ENCODE measurements at regions not wholly inside any gene's neighbourhood (a gene's known extent, or its start where the extent isn't known, plus 50 kb on each side); places are given as distances from the start of the nearest gene placed in this dataset.

DNA sequence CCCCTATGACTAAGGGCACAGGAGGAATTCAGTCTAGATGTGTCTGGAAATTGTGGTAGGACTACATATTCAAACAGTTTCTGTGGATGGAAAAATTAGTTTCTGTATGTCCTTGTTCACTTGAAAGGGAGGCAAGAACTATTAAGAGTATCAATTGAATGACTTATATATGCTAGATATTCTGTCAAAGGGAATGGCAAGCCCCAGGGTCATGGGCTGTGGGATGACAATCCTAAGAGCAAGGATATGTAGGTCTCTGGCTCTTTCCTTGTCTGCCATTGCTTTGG, 383.5 kb upstream of the B3GALT2 start:
- no peaks in the 10 kb centered on the region for H3K36me3 Mint-ChIP-seq (ENCODE audit: insufficient read depth)
- H3K4me3 Mint-ChIP-seq: no peak overlapping the region
- peaks cover 3% of the 10 kb centered on the region for H3K9me3 Mint-ChIP-seq
- H3K4me1 Mint-ChIP-seq: peaks cover 29% of the 10 kb centered on the region
- H3K27ac Mint-ChIP-seq (ENCODE audit: low read depth): peak overlapping the region; percentile 64
- ATAC-seq (replicated peaks; ENCODE audit: extremely low read depth, poor library complexity, severe bottlenecking) (no peak), DNase-seq (ENCODE audit: low spot score in 2 of 2) (no peak)
- H3K27me3 Mint-ChIP-seq: no peaks in the 10 kb centered on the region

DNA sequence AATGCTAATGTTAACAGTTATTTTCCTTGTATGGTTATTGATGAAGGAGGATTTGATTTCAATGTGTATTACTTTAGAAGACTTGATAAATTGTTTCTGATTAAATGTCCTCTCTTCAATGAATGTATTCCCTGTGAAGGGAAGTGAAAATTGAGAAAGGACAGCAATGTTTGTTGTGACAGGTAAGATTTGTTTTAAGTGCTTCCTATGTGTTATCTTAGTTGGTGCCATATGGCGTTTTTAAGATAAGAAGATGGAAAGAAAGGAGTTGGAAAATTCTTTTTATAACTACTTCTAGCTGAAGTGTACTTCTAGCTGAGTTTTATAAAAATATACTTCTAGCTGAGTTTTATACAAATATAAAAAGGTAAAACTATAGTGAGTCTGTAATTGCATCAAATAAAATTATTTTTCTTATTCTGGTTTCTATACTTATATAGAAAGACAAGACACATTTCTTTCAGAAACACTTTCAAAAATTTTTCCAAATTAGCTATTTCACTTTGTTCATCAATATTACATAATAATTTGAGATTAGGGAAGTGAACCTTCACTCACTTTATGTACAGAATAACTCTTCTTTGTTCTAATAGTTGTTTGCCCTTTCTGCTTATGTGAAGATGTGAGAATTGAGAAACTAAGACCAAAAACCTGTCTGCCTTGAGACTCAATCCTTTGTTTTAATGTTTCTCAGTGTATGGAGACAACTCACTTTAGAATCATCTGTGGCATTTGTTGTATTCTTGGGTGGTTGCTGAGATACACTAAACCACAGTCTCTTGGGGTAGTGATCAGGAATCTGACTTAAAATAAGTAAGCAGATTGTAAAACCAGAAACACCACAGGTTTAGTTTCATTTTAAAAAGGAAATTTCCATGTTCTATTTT, 382.9 kb upstream of the B3GALT2 start:
- peaks cover 3% of the 10 kb centered on the region for H3K9me3 Mint-ChIP-seq
- peaks cover 29% of the 10 kb centered on the region for H3K4me1 Mint-ChIP-seq
- peak overlapping the region; percentile 64 for H3K27ac Mint-ChIP-seq (ENCODE audit: low read depth)
- no peaks in the 10 kb centered on the region for H3K27me3 Mint-ChIP-seq
- H3K4me3 Mint-ChIP-seq: no peak overlapping the region
- H3K36me3 Mint-ChIP-seq (ENCODE audit: insufficient read depth): no peaks in the 10 kb centered on the region
- no peak for DNase-seq (ENCODE audit: low spot score in 2 of 2)
- peak; percentile 77 for ATAC-seq (replicated peaks; ENCODE audit: extremely low read depth, poor library complexity, severe bottlenecking)

- ATAC-seq (replicated peaks; ENCODE audit: extremely low read depth, poor library complexity, severe bottlenecking): no peak
- H3K27me3 Mint-ChIP-seq: no peaks in the 10 kb centered on the region
Measured at GRCh38 chr1:193568512-193568911, 382.1 kb upstream of the B3GALT2 start.

DNA sequence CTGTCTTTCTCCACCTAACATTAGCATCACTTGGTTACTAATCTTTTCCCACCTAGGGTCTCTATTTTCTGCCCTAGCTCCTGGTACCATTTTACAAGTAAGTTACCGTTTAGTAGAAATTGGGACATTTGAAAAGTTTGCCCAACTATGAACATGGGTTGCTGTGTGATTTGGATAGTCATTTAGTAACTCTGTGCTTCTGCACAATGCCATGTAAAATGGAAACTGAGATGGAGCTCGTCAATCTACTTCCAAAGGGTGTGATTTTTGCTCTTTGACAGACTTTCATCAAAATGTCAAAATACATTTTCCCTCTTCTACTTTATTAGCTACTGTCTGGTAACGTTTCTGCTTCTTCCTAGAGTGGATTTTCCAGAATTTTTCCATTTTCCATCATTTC, 381.5 kb upstream of the B3GALT2 start:
- DNase-seq (ENCODE audit: low spot score in 2 of 2) (no peak), ATAC-seq (replicated peaks; ENCODE audit: extremely low read depth, poor library complexity, severe bottlenecking) (no peak)
- Mint-ChIP-seq H3K4me1 (peaks cover 29% of the 10 kb centered on the region), H3K4me3 (no peak overlapping the region), H3K9me3 (peaks cover 3% of the 10 kb centered on the region), H3K27me3 (no peaks in the 10 kb centered on the region), H3K36me3 (ENCODE audit: insufficient read depth) (no peaks in the 10 kb centered on the region), H3K27ac (ENCODE audit: low read depth) (peak overlapping the region; percentile 64)

More at GRCh38 chr1:193568512-193568911, 382.1 kb upstream of the B3GALT2 start:
- DNase-seq (ENCODE audit: low spot score in 2 of 2): no peak
- Mint-ChIP-seq H3K9me3 (peaks cover 3% of the 10 kb centered on the region), H3K4me3 (peak overlapping the region; percentile 23), H3K4me1 (peaks cover 29% of the 10 kb centered on the region), H3K27ac (ENCODE audit: low read depth) (peak overlapping the region; percentile 64), H3K36me3 (ENCODE audit: insufficient read depth) (no peaks in the 10 kb centered on the region)

DNA sequence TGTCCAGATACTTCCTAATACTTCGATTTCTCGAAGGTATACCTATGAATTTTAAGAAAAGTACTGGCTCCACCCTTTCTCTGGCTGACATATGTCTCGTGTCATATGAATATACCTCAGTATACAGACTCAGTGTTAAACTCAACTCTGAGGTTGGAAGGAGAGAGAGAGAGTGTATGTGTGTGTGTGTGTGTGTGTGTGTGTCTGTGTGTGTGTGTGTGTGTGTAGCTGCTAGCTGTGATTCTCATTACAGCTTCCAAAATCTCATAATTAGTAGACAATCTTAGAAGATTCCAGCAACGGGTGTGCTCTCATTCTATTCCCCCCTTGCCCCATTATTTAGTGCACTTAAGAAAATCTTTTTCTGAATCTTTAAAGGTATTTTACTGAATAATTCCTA, 380.3 kb upstream of the B3GALT2 start:
- no peaks in the 10 kb centered on the region for H3K36me3 Mint-ChIP-seq (ENCODE audit: insufficient read depth)
- no peak overlapping the region for H3K27ac Mint-ChIP-seq (ENCODE audit: low read depth)
- no peaks in the 10 kb centered on the region for H3K27me3 Mint-ChIP-seq
- DNase-seq (ENCODE audit: low spot score in 2 of 2) (no peak), ATAC-seq (replicated peaks; ENCODE audit: extremely low read depth, poor library complexity, severe bottlenecking) (no peak)
- peaks cover 29% of the 10 kb centered on the region for H3K4me1 Mint-ChIP-seq
- no peaks in the 10 kb centered on the region for H3K9me3 Mint-ChIP-seq
- H3K4me3 Mint-ChIP-seq: no peak overlapping the region

DNA sequence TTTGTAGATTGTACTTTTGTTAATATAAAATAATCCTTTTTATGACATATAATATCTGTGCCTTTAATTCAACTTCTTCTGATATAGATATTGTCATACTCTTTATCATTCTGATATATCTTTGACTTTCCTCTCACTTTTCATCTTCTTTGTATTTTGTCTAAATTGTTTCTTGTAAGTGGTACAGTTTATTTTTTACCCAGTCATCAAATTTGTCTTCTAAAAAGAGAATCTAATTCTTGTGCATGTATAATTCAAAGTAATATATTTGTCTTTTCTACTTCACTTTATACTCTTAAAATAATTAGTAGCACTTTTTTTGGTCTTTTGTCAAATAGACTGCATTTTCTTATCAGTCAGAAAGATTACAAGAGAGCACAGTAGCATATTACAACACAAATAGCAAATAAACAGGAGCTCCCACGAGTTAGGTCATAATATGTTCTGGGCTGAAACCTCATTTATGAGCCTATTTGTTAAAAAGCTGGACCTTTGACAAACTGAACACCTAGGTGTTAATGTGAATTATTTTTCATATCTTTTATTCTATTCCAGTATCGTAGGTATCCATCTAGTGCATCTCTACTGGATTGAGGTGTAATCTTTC, 379.7 kb upstream of the B3GALT2 start:
- Mint-ChIP-seq H3K27me3 (no peaks in the 10 kb centered on the region), H3K27ac (ENCODE audit: low read depth) (no peak overlapping the region), H3K4me3 (no peak overlapping the region), H3K9me3 (no peaks in the 10 kb centered on the region), H3K4me1 (peaks cover 29% of the 10 kb centered on the region), H3K36me3 (ENCODE audit: insufficient read depth) (no peaks in the 10 kb centered on the region)
- ATAC-seq (replicated peaks; ENCODE audit: extremely low read depth, poor library complexity, severe bottlenecking) (no peak), DNase-seq (ENCODE audit: low spot score in 2 of 2) (no peak)

- no peak overlapping the region for H3K27ac Mint-ChIP-seq (ENCODE audit: low read depth)
- H3K9me3 Mint-ChIP-seq: no peaks in the 10 kb centered on the region
Measured at GRCh38 chr1:193562121-193562520, 375.7 kb upstream of the B3GALT2 start.

GRCh38 chr1:193558491-193559028, 372.1 kb upstream of the B3GALT2 start:
- DNase-seq (ENCODE audit: low spot score in 2 of 2): no peak
- Mint-ChIP-seq H3K27ac (ENCODE audit: low read depth) (peak overlapping the region; percentile 21), H3K36me3 (ENCODE audit: insufficient read depth) (peaks cover 2% of the 10 kb centered on the region), H3K9me3 (no peaks in the 10 kb centered on the region), H3K4me3 (no peak overlapping the region), H3K27me3 (no peaks in the 10 kb centered on the region), H3K4me1 (peaks cover 11% of the 10 kb centered on the region)
- peak; percentile 24 for ATAC-seq (replicated peaks; ENCODE audit: extremely low read depth, poor library complexity, severe bottlenecking)

More at GRCh38 chr1:193562121-193562520, 375.7 kb upstream of the B3GALT2 start:
- no peaks in the 10 kb centered on the region for H3K27me3 Mint-ChIP-seq
- no peaks in the 10 kb centered on the region for H3K36me3 Mint-ChIP-seq (ENCODE audit: insufficient read depth)
- no peak overlapping the region for H3K4me3 Mint-ChIP-seq
- no peak for DNase-seq (ENCODE audit: low spot score in 2 of 2)
- peaks cover 11% of the 10 kb centered on the region for H3K4me1 Mint-ChIP-seq
- ATAC-seq (replicated peaks; ENCODE audit: extremely low read depth, poor library complexity, severe bottlenecking): no peak

- H3K4me3 Mint-ChIP-seq: no peak overlapping the region
- H3K27ac Mint-ChIP-seq (ENCODE audit: low read depth): no peak overlapping the region
- H3K4me1 Mint-ChIP-seq: peaks cover 11% of the 10 kb centered on the region
- H3K9me3 Mint-ChIP-seq: no peaks in the 10 kb centered on the region
- DNase-seq (ENCODE audit: low spot score in 2 of 2) (no peak), ATAC-seq (replicated peaks; ENCODE audit: extremely low read depth, poor library complexity, severe bottlenecking) (no peak)
- peaks cover 2% of the 10 kb centered on the region for H3K36me3 Mint-ChIP-seq (ENCODE audit: insufficient read depth)
- H3K27me3 Mint-ChIP-seq: no peaks in the 10 kb centered on the region
Measured at GRCh38 chr1:193555662-193556441, 369.4 kb upstream of the B3GALT2 start.

- no peaks in the 10 kb centered on the region for H3K27me3 Mint-ChIP-seq
- H3K9me3 Mint-ChIP-seq: no peaks in the 10 kb centered on the region
Measured at GRCh38 chr1:193553564-193553963, 367.2 kb upstream of the B3GALT2 start.

GRCh38 chr1:193552274-193552673, 365.9 kb upstream of the B3GALT2 start:
- Mint-ChIP-seq H3K4me3 (no peak overlapping the region), H3K9me3 (no peaks in the 10 kb centered on the region), H3K27me3 (no peaks in the 10 kb centered on the region), H3K36me3 (ENCODE audit: insufficient read depth) (peaks cover 2% of the 10 kb centered on the region), H3K27ac (ENCODE audit: low read depth) (no peak overlapping the region), H3K4me1 (no peaks in the 10 kb centered on the region)
- ATAC-seq (replicated peaks; ENCODE audit: extremely low read depth, poor library complexity, severe bottlenecking) (no peak), DNase-seq (ENCODE audit: low spot score in 2 of 2) (no peak)

More at GRCh38 chr1:193553564-193553963, 367.2 kb upstream of the B3GALT2 start:
- H3K27ac Mint-ChIP-seq (ENCODE audit: low read depth): no peak overlapping the region
- peaks cover 3% of the 10 kb centered on the region for H3K4me1 Mint-ChIP-seq
- DNase-seq (ENCODE audit: low spot score in 2 of 2) (no peak), ATAC-seq (replicated peaks; ENCODE audit: extremely low read depth, poor library complexity, severe bottlenecking) (no peak)
- H3K4me3 Mint-ChIP-seq: no peak overlapping the region
- peaks cover 2% of the 10 kb centered on the region for H3K36me3 Mint-ChIP-seq (ENCODE audit: insufficient read depth)

GRCh38 chr1:193549081-193549480, 362.7 kb upstream of the B3GALT2 start:
- Mint-ChIP-seq H3K4me3 (no peak overlapping the region), H3K4me1 (no peaks in the 10 kb centered on the region), H3K36me3 (ENCODE audit: insufficient read depth) (no peaks in the 10 kb centered on the region), H3K27ac (ENCODE audit: low read depth) (no peak overlapping the region), H3K27me3 (no peaks in the 10 kb centered on the region), H3K9me3 (no peaks in the 10 kb centered on the region)
- DNase-seq (ENCODE audit: low spot score in 2 of 2) (no peak), ATAC-seq (replicated peaks; ENCODE audit: extremely low read depth, poor library complexity, severe bottlenecking) (no peak)
